ENCODE measurements at regions not wholly inside any gene's neighbourhood (a gene's known extent, or its start where the extent isn't known, plus 50 kb on each side); places are given as distances from the start of the nearest gene placed in this dataset.
A peak's percentile ranks its signal among the peaks of the same experiment; 100 is the strongest.

- Histone ChIP-seq H3K27ac (no peak overlapping the region), H3K27me3 (ENCODE audit: insufficient read depth, low read depth, severe bottlenecking) (peaks cover 90% of the 10 kb centered on the region), H3K9me3 (ENCODE audit: severe bottlenecking) (peaks cover 20% of the 10 kb centered on the region), H3K36me3 (no peaks in the 10 kb centered on the region), H3K4me3 (ENCODE audit: low read depth, low read length) (no peak overlapping the region)
- no peak for TF ChIP-seq CTCF (IDR thresholded peaks at IDR 0.05; ENCODE audit: low read depth, low read length)
- no peak for DNase-seq
Measured at GRCh38 chr6:4470698-4471210, 305.4 kb upstream of the CDYL start.

- Histone ChIP-seq H3K9me3 (ENCODE audit: severe bottlenecking) (peaks cover 18% of the 10 kb centered on the region), H3K4me3 (ENCODE audit: low read depth, low read length) (no peak overlapping the region), H3K27ac (no peak overlapping the region), H3K27me3 (ENCODE audit: insufficient read depth, low read depth, severe bottlenecking) (peaks cover 93% of the 10 kb centered on the region), H3K36me3 (no peaks in the 10 kb centered on the region)
- DNase-seq, result no peak
- TF ChIP-seq CTCF (IDR thresholded peaks at IDR 0.05; ENCODE audit: low read depth, low read length), result peak; percentile 36; the same call in 1 of the 2 replicates
Measured at GRCh38 chr6:4466769-4467480, 309.3 kb upstream of the CDYL start.

GRCh38 chr6:4466261-4466660 is 309.9 kb upstream of the CDYL start:
- DNase-seq, result no peak
- peaks cover 93% of the 10 kb centered on the region for H3K27me3 ChIP-seq (ENCODE audit: insufficient read depth, low read depth, severe bottlenecking)
- no peak for TF ChIP-seq CTCF (IDR thresholded peaks at IDR 0.05; ENCODE audit: low read depth, low read length)
- H3K9me3 ChIP-seq (ENCODE audit: severe bottlenecking), result peaks cover 11% of the 10 kb centered on the region
- H3K27ac ChIP-seq, result no peak overlapping the region
- H3K36me3 ChIP-seq, result no peaks in the 10 kb centered on the region
- no peak overlapping the region for H3K4me3 ChIP-seq (ENCODE audit: low read depth, low read length)

GRCh38 chr6:4464638-4465037 is 311.6 kb upstream of the CDYL start:
- peaks cover 93% of the 10 kb centered on the region for H3K27me3 ChIP-seq (ENCODE audit: insufficient read depth, low read depth, severe bottlenecking)
- no peak for TF ChIP-seq CTCF (IDR thresholded peaks at IDR 0.05; ENCODE audit: low read depth, low read length)
- no peak overlapping the region for H3K4me3 ChIP-seq (ENCODE audit: low read depth, low read length)
- H3K36me3 ChIP-seq, result no peaks in the 10 kb centered on the region
- peaks cover 3% of the 10 kb centered on the region for H3K9me3 ChIP-seq (ENCODE audit: severe bottlenecking)
- no peak for DNase-seq
- no peak overlapping the region for H3K27ac ChIP-seq

GRCh38 chr6:4463236-4463635 is 313.0 kb upstream of the CDYL start:
- Histone ChIP-seq H3K4me3 (ENCODE audit: low read depth, low read length) (no peak overlapping the region), H3K9me3 (ENCODE audit: severe bottlenecking) (peaks cover 3% of the 10 kb centered on the region), H3K27me3 (ENCODE audit: insufficient read depth, low read depth, severe bottlenecking) (peaks cover 96% of the 10 kb centered on the region), H3K36me3 (no peaks in the 10 kb centered on the region), H3K27ac (no peak overlapping the region)
- TF ChIP-seq CTCF (IDR thresholded peaks at IDR 0.05; ENCODE audit: low read depth, low read length), result no peak
- no peak for DNase-seq

Data from WERI-Rb-1 (cell line).